ENCODE measurements at regions not wholly inside any gene's neighbourhood (a gene's known extent, or its start where the extent isn't known, plus 50 kb on each side); places are given as distances from the start of the nearest gene placed in this dataset.

GRCh38 chr12:59847127-59847526 lies 251.3 kb downstream of the SLC16A7 start:
- no peak for TF ChIP-seq CTCF (IDR thresholded peaks at IDR 0.05)
- no peak for TF ChIP-seq POLR2A (IDR thresholded peaks at IDR 0.05)
